GM18858 (cell line): ENCODE measurements at regions not wholly inside any gene's neighbourhood (a gene's known extent, or its start where the extent isn't known, plus 50 kb on each side); places are given as distances from the start of the nearest gene placed in this dataset.

Experiments
- ATAC-seq: cut with Tn5 transposase; IDR thresholded peaks from one replicate; pipeline ENCODE4 v1.9.1; 2021; ENCODE audit not compliant: unreplicated experiment

GRCh38 chr7:12741951-12742575, 54.6 kb downstream of the ARL4A start:
- ATAC-seq = no peak

- no peak for ATAC-seq
Observed at GRCh38 chr7:12746211-12746610, 58.8 kb downstream of the ARL4A start.

- ATAC-seq = no peak
Observed at GRCh38 chr7:12747687-12748306, 60.4 kb downstream of the ARL4A start.

- ATAC-seq = no peak
Observed at GRCh38 chr7:12749069-12749468, 61.6 kb downstream of the ARL4A start.

- no peak for ATAC-seq
Observed at GRCh38 chr7:12749746-12750145, 62.3 kb downstream of the ARL4A start.

- ATAC-seq = no peak
Observed at GRCh38 chr7:12751764-12752163, 64.3 kb downstream of the ARL4A start.

GRCh38 chr7:12754179-12754578, 66.7 kb downstream of the ARL4A start:
- no peak for ATAC-seq

- ATAC-seq = no peak
Observed at GRCh38 chr7:12756821-12757220, 69.4 kb downstream of the ARL4A start.

GRCh38 chr7:12757443-12757842, 70.0 kb downstream of the ARL4A start:
- no peak for ATAC-seq

GRCh38 chr7:12759151-12759550, 71.7 kb downstream of the ARL4A start:
- no peak for ATAC-seq

- no peak for ATAC-seq
Observed at GRCh38 chr7:12761111-12761510, 73.7 kb downstream of the ARL4A start.

GRCh38 chr7:12761691-12762090, 74.3 kb downstream of the ARL4A start:
- ATAC-seq = no peak

- ATAC-seq = no peak
Observed at GRCh38 chr7:12764458-12764891, 77.0 kb downstream of the ARL4A start.

GRCh38 chr7:12765431-12766100, 78.1 kb downstream of the ARL4A start:
- no peak for ATAC-seq

- no peak for ATAC-seq
Observed at GRCh38 chr7:12766416-12766815, 79.0 kb downstream of the ARL4A start.

GRCh38 chr7:12768948-12769347, 81.5 kb downstream of the ARL4A start:
- ATAC-seq = no peak

GRCh38 chr7:12769444-12769843, 82.0 kb downstream of the ARL4A start:
- ATAC-seq = no peak

- no peak for ATAC-seq
Observed at GRCh38 chr7:12770227-12770975, 83.0 kb downstream of the ARL4A start.

GRCh38 chr7:12771378-12771877, 84.0 kb downstream of the ARL4A start:
- no peak for ATAC-seq

GRCh38 chr7:12772768-12773167, 85.3 kb downstream of the ARL4A start:
- no peak for ATAC-seq

- ATAC-seq = no peak
Observed at GRCh38 chr7:12777257-12777656, 89.8 kb downstream of the ARL4A start.
